Esophagus muscularis mucosa (tissue), 4 donors: ENCODE measurements at regions not wholly inside any gene's neighbourhood (a gene's known extent, or its start where the extent isn't known, plus 50 kb on each side); places are given as distances from the start of the nearest gene placed in this dataset.

Experiments
- DNase-seq: peaks from one replicate; pipeline ENCODE4 v3.0.0-alpha.2; 2017; ENCODE audit errors: extremely low spot score
- H3K27ac ChIP-seq, 4 donors: fragments of 200-600 bp; sonication (generic); replicated peaks in 1 of 4; 1 replicate in 3 of 4; 2 replicates in 1 of 4; pipeline ENCODE4 v1.5.1; 2016 to 2019; ENCODE audit warnings: mild to moderate bottlenecking in 1 of 4
- H3K27me3 ChIP-seq, 4 donors: fragments of 200-600 bp; sonication (generic); one replicate each; pipeline versions ENCODE4 v1.5.1 to v1.6.0; 2016 to 2019
- H3K36me3 ChIP-seq, 4 donors: fragments of 200-600 bp; sonication (generic); one replicate each; pipeline ENCODE4 v1.5.1; 2016 to 2019
- H3K4me1 ChIP-seq, 4 donors: fragments of 200-600 bp; sonication (generic); one replicate each; pipeline ENCODE4 v1.5.1; 2016 to 2019
- H3K4me3 ChIP-seq, 4 donors: fragments of 200-600 bp; sonication (generic); 1 replicate in 2 of 4; 2 replicates in 2 of 4; pipeline ENCODE4 v1.5.1; 2016 to 2019; ENCODE audit warnings: mild to moderate bottlenecking in 4 of 4, moderate library complexity in 1 of 4
- H3K9me3 ChIP-seq, 4 donors: fragments of 200-600 bp; sonication (generic); 1 replicate in 3 of 4; 2 replicates in 1 of 4; pipeline ENCODE4 v1.5.1; 2016 to 2019
- CTCF ChIP-seq, 3 experiments: fragments of 200-600 bp in 2 of 3; fragments of 450-650 bp in 1 of 3; sonication (generic) in 2 of 3; IDR thresholded peaks; one replicate each; pipeline ENCODE4 v1.5.1; 2017 to 2019; ENCODE audit warnings: antibody characterized with exemption in 3 of 3, mild to moderate bottlenecking in 2 of 3, moderate library complexity in 1 of 3
- EP300 ChIP-seq: sonication (generic); formaldehyde crosslinking; IDR thresholded peaks from one replicate; pipeline ENCODE4 v1.6.1; 2017; ENCODE audit warnings: antibody characterized with exemption
- POLR2A ChIP-seq: fragments of 450-650 bp; IDR thresholded peaks from one replicate; pipeline ENCODE4 v1.6.1; 2017; ENCODE audit warnings: antibody characterized with exemption, moderate library complexity, mild to moderate bottlenecking, low read depth
- POLR2AphosphoS5 ChIP-seq, 2 donors: sonication (generic); formaldehyde crosslinking; IDR thresholded peaks; one replicate each; pipeline ENCODE4 v1.6.1; 2017; ENCODE audit warnings: antibody characterized with exemption in 2 of 2
- WGBS: methylation state at CpG from one replicate; pipeline ENCODE4 v1.1.5; 2018; 5-methylcytosine and 5-hydroxymethylcytosine counted together
- intact Hi-C: fragments of 100-400 bp; cut with DNase I; formaldehyde crosslinking; loops from one replicate; pipeline ENCODE4 v1.15.1; 2023

- Histone ChIP-seq H3K36me3 (no peaks in the 10 kb centered on the region), H3K9me3 (no peaks in the 10 kb centered on the region), H3K27ac (no peak overlapping the region), H3K4me1 (no peaks in the 10 kb centered on the region), H3K4me3 (no peak overlapping the region), H3K27me3 (no peaks in the 10 kb centered on the region)
- TF ChIP-seq POLR2A (no peak), CTCF (IDR thresholded peaks at IDR 0.05) (no peak), EP300 (no peak), POLR2AphosphoS5 (IDR thresholded peaks at IDR 0.05) (no peak)
- no peak for DNase-seq
- intact Hi-C loops, result no loop called here
Observed at GRCh38 chr6:78025502-78025901, 372.7 kb downstream of the MEI4 start.

GRCh38 chr6:78031228-78031627, 378.4 kb downstream of the MEI4 start:
- Histone ChIP-seq H3K36me3 (no peaks in the 10 kb centered on the region), H3K27ac (no peak overlapping the region), H3K4me1 (no peaks in the 10 kb centered on the region), H3K4me3 (no peak overlapping the region), H3K27me3 (no peaks in the 10 kb centered on the region), H3K9me3 (no peaks in the 10 kb centered on the region)
- TF ChIP-seq EP300 (no peak), POLR2A (no peak), CTCF (IDR thresholded peaks at IDR 0.05) (no peak), POLR2AphosphoS5 (IDR thresholded peaks at IDR 0.05) (no peak)
- intact Hi-C loops, result no loop called here
- no peak for DNase-seq

- Histone ChIP-seq H3K27me3 (no peaks in the 10 kb centered on the region), H3K4me1 (no peaks in the 10 kb centered on the region), H3K36me3 (no peaks in the 10 kb centered on the region), H3K9me3 (no peaks in the 10 kb centered on the region), H3K4me3 (no peak overlapping the region), H3K27ac (no peak overlapping the region)
- TF ChIP-seq POLR2AphosphoS5 (IDR thresholded peaks at IDR 0.05) (no peak), CTCF (IDR thresholded peaks at IDR 0.05) (no peak), EP300 (no peak), POLR2A (no peak)
- WGBS, result 87% methylated on average over 1 of the region's 1 CpG
- intact Hi-C loops, result no loop called here
- DNase-seq, result no peak
Observed at GRCh38 chr6:78059171-78059570, 406.3 kb downstream of the MEI4 start.

GRCh38 chr6:78062993-78063392, 410.2 kb downstream of the MEI4 start:
- Histone ChIP-seq H3K9me3 (no peaks in the 10 kb centered on the region), H3K4me1 (no peaks in the 10 kb centered on the region), H3K27ac (no peak overlapping the region), H3K36me3 (no peaks in the 10 kb centered on the region), H3K4me3 (no peak overlapping the region), H3K27me3 (no peaks in the 10 kb centered on the region)
- TF ChIP-seq EP300 (no peak), CTCF (IDR thresholded peaks at IDR 0.05) (no peak), POLR2A (no peak), POLR2AphosphoS5 (IDR thresholded peaks at IDR 0.05) (no peak)
- WGBS, result 96% methylated on average over 4 of the region's 4 CpGs
- DNase-seq, result no peak
- intact Hi-C loops, result no loop called here

- H3K4me3 ChIP-seq, result no peak overlapping the region
Observed at GRCh38 chr6:78076371-78076770, 423.5 kb downstream of the MEI4 start.

More at GRCh38 chr6:78076371-78076770, 423.5 kb downstream of the MEI4 start:
- Histone ChIP-seq H3K27me3 (no peaks in the 10 kb centered on the region), H3K9me3 (no peaks in the 10 kb centered on the region), H3K36me3 (no peaks in the 10 kb centered on the region), H3K27ac (no peak overlapping the region), H3K4me1 (no peaks in the 10 kb centered on the region)
- WGBS, result 80% methylated on average over 5 of the region's 5 CpGs
- no peak for DNase-seq
- TF ChIP-seq EP300 (no peak), CTCF (IDR thresholded peaks at IDR 0.05) (no peak), POLR2A (no peak)
- intact Hi-C loops, result no loop called here
